Psoas muscle (tissue), 7 donors: ENCODE measurements at regions not wholly inside any gene's neighbourhood (a gene's known extent, or its start where the extent isn't known, plus 50 kb on each side); places are given as distances from the start of the nearest gene placed in this dataset.

Experiments
- ATAC-seq, 4 donors: fragments of 200-7000 bp; cut with Tn5 transposase; one replicate each; pipeline ENCODE4 v1.9.1; 2020; ENCODE audit warnings: moderate library complexity in 3 of 4, mild to moderate bottlenecking in 2 of 4
- DNase-seq, 2 donors: peaks; one replicate each; pipeline ENCODE4 v3.0.0-alpha.2; 2020
- H3K27ac ChIP-seq: fragments of 200-600 bp; one replicate; pipeline ENCODE4 v1.8.0; 2022
- H3K27me3 ChIP-seq, 3 donors: fragments of 200-600 bp in 1 of 3; one replicate each; pipeline versions ENCODE4 v1.6.1 to v1.8.0; 2013 to 2022; ENCODE audit warnings: low read length in 2 of 3, mild to moderate bottlenecking in 2 of 3, moderate library complexity in 1 of 3; ENCODE audit not compliant: insufficient read depth in 3 of 3
- H3K36me3 ChIP-seq, 2 donors: fragments of 200-600 bp in 1 of 2; one replicate each; pipeline versions ENCODE4 v1.6.1 to v1.8.0; 2013 to 2022; ENCODE audit warnings: low read depth in 1 of 2, mild to moderate bottlenecking in 1 of 2, moderate library complexity in 1 of 2; ENCODE audit not compliant: insufficient read depth in 1 of 2
- H3K4me1 ChIP-seq: fragments of 200-600 bp; one replicate; pipeline ENCODE4 v1.8.0; 2022
- H3K4me3 ChIP-seq: fragments of 200-600 bp; one replicate; pipeline ENCODE4 v1.8.0; 2022; ENCODE audit warnings: mild to moderate bottlenecking
- H3K9me3 ChIP-seq: fragments of 200-600 bp; one replicate; pipeline ENCODE4 v1.8.0; 2022
- whole genome bisulfite sequencing, 3 donors: extraction: QIAGEN DNeasy Blood & Tissue Kit; methylation state at CpG; one replicate each; pipeline versions ENCODE4 v1.1.6 to v1.1.7; 2013; 5-methylcytosine and 5-hydroxymethylcytosine counted together
- intact Hi-C, 2 donors: fragments of 100-400 bp; cut with DNase I; formaldehyde crosslinking; loops; one replicate each; pipeline versions ENCODE4 v1.11.0 to v1.14.2; 2022
- TF ChIP-seq, protein P1 (sequence below): fragments of 200-600 bp; IDR thresholded peaks from one replicate; pipeline ENCODE4 v1.8.0; 2022; ENCODE audit warnings: antibody characterized with exemption
- donor health status: healthy with polysubstance abuse.
- donor health status: DM: no; HTN: no; CAD: no; lungs with moderate emphysema.
- donor health status: Bipolar disorder and iron deficiency.
- donor health status: healthy.
- donor health status: DM: yes; HTN: yes; CAD: no.
- donor health status: DM: no; HTN: no; CAD: no.
- donor health status: DM: yes; HTN: yes; CAD: no.

DNA sequence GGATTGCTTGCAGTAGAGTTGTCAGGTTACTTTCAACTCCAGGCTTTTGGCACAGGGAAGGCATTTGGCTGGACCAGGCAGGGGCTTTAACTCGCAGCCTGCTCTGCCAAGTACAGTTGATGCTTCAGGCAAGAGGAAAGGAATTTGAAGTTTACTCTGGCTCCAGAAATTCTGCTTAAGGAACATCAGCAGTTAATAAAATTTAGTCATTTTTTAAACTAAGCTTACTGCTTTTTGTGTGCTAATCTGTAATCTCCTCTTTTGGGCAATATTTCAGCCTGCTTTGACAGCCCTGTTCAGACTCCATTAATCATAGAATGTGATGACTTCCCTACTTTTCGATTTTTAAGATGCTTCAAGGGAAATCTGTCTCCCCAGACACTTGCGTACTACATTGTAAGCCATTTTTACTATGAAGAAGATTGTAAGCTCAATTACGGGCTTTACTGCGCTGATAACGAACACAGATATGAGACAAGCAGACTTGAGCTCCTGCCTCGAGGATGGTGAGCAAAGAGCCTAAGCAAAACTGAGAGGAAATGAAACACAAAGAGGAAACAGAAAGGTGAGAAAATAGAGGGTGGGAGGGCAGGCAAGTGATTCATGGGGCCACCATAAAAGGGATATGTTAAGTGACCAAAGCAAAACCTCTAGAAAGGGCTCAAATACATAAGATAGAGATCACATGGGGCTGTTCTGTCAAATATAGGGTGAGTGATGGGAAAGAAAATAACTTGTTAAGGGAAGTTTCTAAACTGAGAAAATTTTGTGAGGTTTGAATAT, 76.6 kb upstream of the VAV3 start:
- H3K27ac ChIP-seq: no peak overlapping the region
- 38 to 55% (median 46%) methylated on average over 7 of the region's 7 CpGs for WGBS, 3 donors
- H3K9me3 ChIP-seq: no peaks in the 10 kb centered on the region
- no peak for DNase-seq
- no peaks in the 10 kb centered on the region for H3K4me1 ChIP-seq
- no peaks in the 10 kb centered on the region for H3K36me3 ChIP-seq
- H3K27me3 ChIP-seq: peaks cover 0 to 3% (median 0%) of the 10 kb centered on the region in 3 donors
- ATAC-seq: no peak
- TF ChIP-seq, protein P1, sequence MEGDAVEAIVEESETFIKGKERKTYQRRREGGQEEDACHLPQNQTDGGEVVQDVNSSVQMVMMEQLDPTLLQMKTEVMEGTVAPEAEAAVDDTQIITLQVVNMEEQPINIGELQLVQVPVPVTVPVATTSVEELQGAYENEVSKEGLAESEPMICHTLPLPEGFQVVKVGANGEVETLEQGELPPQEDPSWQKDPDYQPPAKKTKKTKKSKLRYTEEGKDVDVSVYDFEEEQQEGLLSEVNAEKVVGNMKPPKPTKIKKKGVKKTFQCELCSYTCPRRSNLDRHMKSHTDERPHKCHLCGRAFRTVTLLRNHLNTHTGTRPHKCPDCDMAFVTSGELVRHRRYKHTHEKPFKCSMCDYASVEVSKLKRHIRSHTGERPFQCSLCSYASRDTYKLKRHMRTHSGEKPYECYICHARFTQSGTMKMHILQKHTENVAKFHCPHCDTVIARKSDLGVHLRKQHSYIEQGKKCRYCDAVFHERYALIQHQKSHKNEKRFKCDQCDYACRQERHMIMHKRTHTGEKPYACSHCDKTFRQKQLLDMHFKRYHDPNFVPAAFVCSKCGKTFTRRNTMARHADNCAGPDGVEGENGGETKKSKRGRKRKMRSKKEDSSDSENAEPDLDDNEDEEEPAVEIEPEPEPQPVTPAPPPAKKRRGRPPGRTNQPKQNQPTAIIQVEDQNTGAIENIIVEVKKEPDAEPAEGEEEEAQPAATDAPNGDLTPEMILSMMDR: no peak
- no peak overlapping the region for H3K4me3 ChIP-seq
- intact Hi-C loops: no loop called here

DNA sequence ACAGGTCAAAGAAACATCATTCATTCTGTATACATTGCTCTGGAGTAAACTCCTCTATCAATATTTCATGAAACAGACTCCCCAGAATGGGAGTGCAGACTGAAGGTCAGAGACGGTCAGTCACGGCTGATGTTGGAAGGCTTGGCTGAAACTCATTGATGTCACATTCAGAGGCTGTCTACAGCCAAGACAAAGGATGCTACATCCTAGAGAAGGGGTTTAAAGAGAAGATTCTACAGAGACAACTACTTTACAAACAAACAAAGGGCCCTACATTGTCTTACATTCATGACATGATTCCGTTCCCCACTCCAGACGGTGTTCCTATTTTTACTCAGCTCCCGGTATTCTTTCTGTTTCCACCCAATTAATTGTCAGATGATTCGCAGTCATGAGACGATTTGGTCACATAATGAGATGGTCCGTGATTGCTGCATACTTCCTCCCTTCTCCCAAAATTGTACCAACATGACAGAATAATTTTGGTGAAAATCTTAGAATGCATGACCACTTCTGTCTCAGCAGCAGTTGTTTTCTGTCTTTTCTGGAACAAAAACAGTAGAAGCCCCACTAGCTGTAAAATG, 73.8 kb upstream of the VAV3 start:
- no peak overlapping the region for H3K27ac ChIP-seq
- TF ChIP-seq, protein P1: no peak
- no peaks in the 10 kb centered on the region for H3K9me3 ChIP-seq
- no peak overlapping the region for H3K4me3 ChIP-seq
- intact Hi-C loops: no loop called here
- 39 to 56% (median 43%) methylated on average over 8 of the region's 8 CpGs for WGBS, 3 donors
- ATAC-seq: no peak
- peaks cover 0 to 3% (median 0%) of the 10 kb centered on the region in 3 donors for H3K27me3 ChIP-seq
- no peaks in the 10 kb centered on the region for H3K36me3 ChIP-seq
- no peaks in the 10 kb centered on the region for H3K4me1 ChIP-seq
- no peak for DNase-seq

DNA sequence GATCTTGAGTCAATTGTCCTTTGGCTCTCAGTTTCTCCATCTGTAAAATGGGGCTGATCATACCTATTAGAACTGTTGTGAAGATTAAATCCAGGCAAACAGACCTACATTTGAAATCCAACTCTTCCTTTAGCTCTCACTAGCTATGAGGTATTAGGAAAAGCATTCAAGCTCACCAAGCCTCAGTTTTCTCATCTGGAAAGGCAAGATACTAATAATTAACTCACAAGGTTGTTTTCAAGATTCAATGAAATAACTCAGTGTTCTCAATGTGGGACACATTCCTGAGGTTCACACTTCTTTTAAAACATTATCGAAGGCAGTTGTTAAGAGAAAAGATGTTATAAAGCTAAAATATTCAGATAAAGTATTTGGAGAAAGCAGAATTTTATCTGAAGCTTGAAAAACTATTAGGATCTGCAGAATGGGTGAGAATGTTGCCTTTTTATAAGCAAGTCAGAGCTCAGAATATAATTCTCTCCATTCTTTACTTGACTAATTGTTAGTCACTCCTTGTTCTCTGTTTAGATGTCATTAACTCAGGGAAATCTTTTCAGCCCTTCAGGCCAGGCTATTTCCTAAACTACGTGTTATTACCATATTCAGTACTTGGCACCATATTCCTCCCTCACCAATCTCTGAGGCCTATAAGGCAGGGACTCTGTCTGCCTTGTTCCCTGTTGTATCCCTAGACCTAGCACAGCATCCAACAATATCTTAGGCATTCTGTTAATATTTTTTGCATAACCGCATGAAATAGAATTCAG, 72.0 kb upstream of the VAV3 start:
- DNase-seq: no peak
- TF ChIP-seq, protein P1: no peak

DNA sequence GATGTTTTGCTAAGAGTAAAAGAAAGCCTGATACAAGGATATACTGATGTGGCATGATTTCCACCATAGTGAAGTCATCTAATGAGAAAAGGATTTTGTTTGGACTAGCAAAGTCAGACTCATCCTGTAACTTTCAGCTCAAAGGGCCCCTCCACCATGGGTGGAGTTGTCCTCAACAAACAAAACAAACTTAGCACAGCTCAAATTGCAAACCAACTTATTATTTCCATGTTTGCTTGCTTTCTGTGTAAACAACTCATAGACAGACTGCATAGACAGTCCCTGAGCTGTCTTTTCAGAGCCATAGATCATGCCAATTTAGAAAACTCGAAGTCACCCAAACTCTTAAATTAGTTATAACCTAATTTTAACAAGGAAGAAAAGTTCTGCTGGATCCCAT, 69.4 kb upstream of the VAV3 start:
- Histone ChIP-seq H3K4me3 (no peak overlapping the region), H3K27me3 (no peaks in the 10 kb centered on the region), H3K27ac (no peak overlapping the region), H3K36me3 (no peaks in the 10 kb centered on the region), H3K9me3 (no peaks in the 10 kb centered on the region), H3K4me1 (no peaks in the 10 kb centered on the region)
- intact Hi-C loops: no loop called here
- ATAC-seq: no peak
- WGBS, 3 donors: 36 to 49% (median 38%) methylated on average over 1 of the region's 1 CpG
- TF ChIP-seq, protein P1: no peak
- no peak for DNase-seq

More for the DNA sequence above, 72.0 kb upstream of the VAV3 start:
- intact Hi-C loops: no loop called here
- 90 to 95% (median 91%) methylated on average over 3 of the region's 3 CpGs for WGBS, 3 donors
- Histone ChIP-seq H3K4me3 (no peak overlapping the region), H3K27ac (no peak overlapping the region), H3K4me1 (no peaks in the 10 kb centered on the region), H3K36me3 (no peaks in the 10 kb centered on the region), H3K27me3 (peaks cover 0 to 3% (median 0%) of the 10 kb centered on the region in 3 donors), H3K9me3 (no peaks in the 10 kb centered on the region)
- no peak for ATAC-seq
